Kidney (tissue), 13 donors: ENCODE measurements at regions not wholly inside any gene's neighbourhood (a gene's known extent, or its start where the extent isn't known, plus 50 kb on each side); places are given as distances from the start of the nearest gene placed in this dataset.

Source experiments
- DNase-seq, 5 donors: peaks; one replicate each; pipeline ENCODE4 v3.0.0-alpha.2; 2013 to 2020
- FAIRE-seq: peaks from 2 replicates; lab custom pipeline; 2012; peaks lifted over from hg19 to GRCh38; lab: Jason Lieb, UNC
- H3K27ac ChIP-seq, 2 donors: one replicate each; pipeline ENCODE4 v1.7.0; 2013; ENCODE audit warnings: low read depth in 2 of 2, low read length in 2 of 2, inconsistent platforms in 1 of 2
- H3K27me3 ChIP-seq: one replicate; pipeline ENCODE4 v1.7.1; 2013; ENCODE audit warnings: low read length, inconsistent platforms; ENCODE audit not compliant: control insufficient read depth, insufficient read depth
- H3K36me3 ChIP-seq, 3 donors: one replicate each; pipeline versions ENCODE4 v1.7.0 to v1.7.1; 2013; ENCODE audit warnings: low read length in 3 of 3, control low read depth in 1 of 3, inconsistent platforms in 1 of 3; ENCODE audit not compliant: insufficient read depth in 3 of 3, control insufficient read depth in 2 of 3
- H3K4me1 ChIP-seq, 3 donors: one replicate each; pipeline versions ENCODE4 v1.7.0 to v1.7.1; 2013; ENCODE audit warnings: low read length in 3 of 3, inconsistent platforms in 1 of 3, low read depth in 1 of 3; ENCODE audit not compliant: control insufficient read depth in 2 of 3, insufficient read depth in 2 of 3
- H3K4me3 ChIP-seq, 3 donors: one replicate each; pipeline versions ENCODE4 v1.7.0 to v1.8.1; 2013; ENCODE audit warnings: low read length in 3 of 3, control low read depth in 1 of 3, inconsistent platforms in 1 of 3
- H3K9ac ChIP-seq, 3 donors: one replicate each; pipeline versions ENCODE4 v1.7.0 to v1.7.1; 2013; ENCODE audit warnings: low read length in 3 of 3, control low read depth in 1 of 3, inconsistent platforms in 1 of 3
- H3K9me3 ChIP-seq, 3 donors: one replicate each; pipeline versions ENCODE4 v1.7.0 to v1.7.1; 2013; ENCODE audit warnings: low read length in 3 of 3, control low read depth in 1 of 3, inconsistent platforms in 1 of 3; ENCODE audit not compliant: control insufficient read depth in 2 of 3, insufficient read depth in 1 of 3
- CTCF ChIP-seq: IDR thresholded peaks from 3 replicates; pipeline ENCODE4 v1.5.1; 2012; ENCODE audit warnings: mild to moderate bottlenecking, moderate library complexity, borderline replicate concordance; ENCODE audit not compliant: insufficient read depth; ENCODE audit errors: extremely low read depth
- intact Hi-C: fragments of 100-400 bp; cut with DNase I; formaldehyde crosslinking; loops from one replicate; pipeline ENCODE4 v1.11.1; 2022
- donor health status: control.
- donor health status: control.
- donor health status: control.
- donor health status: control.
- donor health status: control.
- donor health status: DM: yes; HTN: yes; CAD: no.
- donor health status: Normal renal cell carcinoma (clear cell type).

- no peaks in the 10 kb centered on the region for H3K4me1 ChIP-seq
- FAIRE-seq = no peak
- H3K36me3 ChIP-seq = no peaks in the 10 kb centered on the region
- no peak overlapping the region for H3K4me3 ChIP-seq
- intact Hi-C loops = no loop called here
- no peak for DNase-seq
- H3K9ac ChIP-seq = no peak overlapping the region
- no peak overlapping the region for H3K27ac ChIP-seq
- H3K27me3 ChIP-seq = no peaks in the 10 kb centered on the region
- no peak for TF ChIP-seq CTCF
- no peaks in the 10 kb centered on the region for H3K9me3 ChIP-seq
These were observed 982.6 kb upstream of the FANCL start for GRCh38 chr2:59223742-59224141.

GRCh38 chr2:59217360-59217759 lies 976.2 kb upstream of the FANCL start:
- Histone ChIP-seq H3K9ac (no peak overlapping the region), H3K27ac (no peak overlapping the region), H3K36me3 (no peaks in the 10 kb centered on the region), H3K4me3 (no peak overlapping the region), H3K9me3 (no peaks in the 10 kb centered on the region), H3K27me3 (no peaks in the 10 kb centered on the region), H3K4me1 (no peaks in the 10 kb centered on the region)
- FAIRE-seq = no peak
- intact Hi-C loops = no loop called here
- TF ChIP-seq CTCF = no peak
- no peak for DNase-seq

- Histone ChIP-seq H3K27ac (no peak overlapping the region), H3K9ac (no peak overlapping the region), H3K9me3 (no peaks in the 10 kb centered on the region), H3K36me3 (no peaks in the 10 kb centered on the region), H3K4me3 (no peak overlapping the region), H3K4me1 (no peaks in the 10 kb centered on the region), H3K27me3 (no peaks in the 10 kb centered on the region)
- no peak for DNase-seq
- FAIRE-seq = no peak
- TF ChIP-seq CTCF = no peak
- intact Hi-C loops = no loop called here
These were observed 965.2 kb upstream of the FANCL start for GRCh38 chr2:59206361-59206760.

GRCh38 chr2:59204040-59204439 lies 962.9 kb upstream of the FANCL start:
- H3K27ac ChIP-seq = no peak overlapping the region
- intact Hi-C loops = no loop called here
- DNase-seq (no peak), FAIRE-seq (no peak)
- H3K4me3 ChIP-seq = no peak overlapping the region
- no peak for TF ChIP-seq CTCF
- no peaks in the 10 kb centered on the region for H3K36me3 ChIP-seq
- no peaks in the 10 kb centered on the region for H3K27me3 ChIP-seq
- no peak overlapping the region for H3K9ac ChIP-seq
- H3K9me3 ChIP-seq = no peaks in the 10 kb centered on the region
- no peaks in the 10 kb centered on the region for H3K4me1 ChIP-seq
